SU-DHL-6 (cell line): ENCODE measurements at regions not wholly inside any gene's neighbourhood (a gene's known extent, or its start where the extent isn't known, plus 50 kb on each side); places are given as distances from the start of the nearest gene placed in this dataset.

ENCODE experiments used
- H2AFZ ChIP-seq: fragments of 200-600 bp; sonication (generic); 2 replicates; pipeline ENCODE4 v1.6.1; 2014; ENCODE audit warnings: low read depth, mild to moderate bottlenecking, moderate library complexity, mixed read lengths, antibody characterized with exemption, low read length; ENCODE audit not compliant: severe bottlenecking
- H3F3A ChIP-seq: fragments of 200-600 bp; shearing (Covaris generic); 2 replicates; pipeline ENCODE4 v1.6.0; 2016; ENCODE audit warnings: antibody characterized with exemption, mild to moderate bottlenecking; ENCODE audit not compliant: insufficient read depth
- H3K27ac ChIP-seq: fragments of 200-600 bp; sonication (generic); 2 replicates; pipeline ENCODE4 v1.5.1; 2016; ENCODE audit warnings: low read depth, mild to moderate bottlenecking, low read length, moderate library complexity, mixed read lengths
- H3K27me3 ChIP-seq: fragments of 200-600 bp; sonication (generic), shearing (Covaris generic); 2 replicates; pipeline ENCODE4 v1.6.0; 2014; ENCODE audit warnings: mild to moderate bottlenecking, low read length
- H3K36me3 ChIP-seq: fragments of 200-600 bp; sonication (generic); 2 replicates; pipeline ENCODE4 v1.6.1; 2014; ENCODE audit warnings: mild to moderate bottlenecking, low read length, mixed read lengths
- H3K4me2 ChIP-seq: fragments of 300-600, 200-600 bp; shearing (Covaris generic), sonication (generic); 2 replicates; pipeline ENCODE4 v1.6.0; 2014; ENCODE audit warnings: low read length, low read depth, mild to moderate bottlenecking; ENCODE audit not compliant: poor library complexity, severe bottlenecking
- H3K4me3 ChIP-seq: fragments of 200-600 bp; sonication (generic); 2 replicates; pipeline ENCODE4 v1.5.1; 2014; ENCODE audit warnings: antibody characterized with exemption, low read length, mild to moderate bottlenecking, mixed read lengths; ENCODE audit not compliant: insufficient read depth, poor library complexity, severe bottlenecking
- H3K79me2 ChIP-seq: fragments of 200-600 bp; sonication (generic); 2 replicates; pipeline ENCODE4 v1.6.1; 2014; ENCODE audit warnings: mild to moderate bottlenecking, low read length, moderate library complexity; ENCODE audit not compliant: insufficient read depth
- H3K9ac ChIP-seq: fragments of 200-600 bp; sonication (generic); 2 replicates; pipeline ENCODE4 v1.7.0; 2014; ENCODE audit warnings: mild to moderate bottlenecking, low read length
- H3K9me2 ChIP-seq: fragments of 200-600 bp; sonication (generic); replicated peaks from 2 replicates; pipeline ENCODE4 v1.6.1; 2014; ENCODE audit warnings: low read length; ENCODE audit not compliant: insufficient read depth
- H3K9me3 ChIP-seq: fragments of 200-600 bp; sonication (generic); 2 replicates; pipeline ENCODE4 v1.6.1; 2014; ENCODE audit warnings: low read length, mixed read lengths; ENCODE audit not compliant: insufficient read depth
- H4K20me1 ChIP-seq: fragments of 200-600 bp; sonication (generic); 2 replicates; pipeline ENCODE4 v1.6.1; 2014; ENCODE audit warnings: low read depth, mild to moderate bottlenecking, antibody characterized with exemption, low read length, moderate library complexity, mixed read lengths
- EZH2phosphoT487 ChIP-seq: fragments of 200-600 bp; sonication (generic), shearing (Covaris generic); conservative IDR thresholded peaks from 2 replicates; pipeline ENCODE4 v1.6.1; 2018; ENCODE audit warnings: mild to moderate bottlenecking, antibody characterized with exemption, low read length, moderate library complexity, mixed read lengths
- TF ChIP-seq, protein P1 (sequence below): fragments of 200-600 bp; sonication (generic); IDR thresholded peaks from one replicate; pipeline ENCODE4 v1.5.1; 2017; ENCODE audit warnings: antibody characterized with exemption, mild to moderate bottlenecking, low read length, moderate library complexity; ENCODE audit not compliant: insufficient read depth, poor library complexity, severe bottlenecking

DNA sequence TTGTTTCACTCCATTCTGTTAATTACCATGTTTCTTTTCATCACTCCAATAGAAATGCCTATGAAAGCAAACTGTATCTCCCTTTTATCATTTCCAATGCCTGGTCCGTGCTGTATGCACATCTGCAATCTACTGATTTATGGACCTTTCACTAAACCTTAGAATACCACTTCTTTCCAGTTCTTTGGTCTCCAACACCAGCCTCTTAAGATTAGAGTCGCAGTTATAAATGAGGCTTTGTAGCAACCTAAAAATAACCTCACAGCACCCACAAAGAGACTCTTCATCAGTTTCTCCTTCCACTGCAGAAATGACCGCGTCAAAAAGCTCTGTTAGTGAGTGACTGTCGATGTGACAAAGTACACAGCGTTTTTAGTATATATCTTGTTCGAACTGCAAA lies 282.6 kb downstream of the ADGRA3 start:
- H3K4me3 ChIP-seq = no peak overlapping the region
- no peak overlapping the region for H2AFZ ChIP-seq
- no peaks in the 10 kb centered on the region for H3F3A ChIP-seq
- H3K4me2 ChIP-seq = no peak overlapping the region
- H3K36me3 ChIP-seq = no peaks in the 10 kb centered on the region
- TF ChIP-seq EZH2phosphoT487 = no peak
- no peaks in the 10 kb centered on the region for H3K27me3 ChIP-seq
- H3K9ac ChIP-seq = no peak overlapping the region
- H3K27ac ChIP-seq = no peak overlapping the region
- no peaks in the 10 kb centered on the region for H3K9me3 ChIP-seq
- no peaks in the 10 kb centered on the region for H3K9me2 ChIP-seq
- no peaks in the 10 kb centered on the region for H3K79me2 ChIP-seq
- H4K20me1 ChIP-seq = no peaks in the 10 kb centered on the region

- Histone ChIP-seq H3K9ac (no peak overlapping the region), H3K27me3 (no peaks in the 10 kb centered on the region), H2AFZ (no peak overlapping the region), H3K4me3 (no peak overlapping the region), H3K4me2 (no peak overlapping the region), H3F3A (no peaks in the 10 kb centered on the region), H3K36me3 (no peaks in the 10 kb centered on the region), H4K20me1 (no peaks in the 10 kb centered on the region), H3K79me2 (no peaks in the 10 kb centered on the region), H3K9me2 (no peaks in the 10 kb centered on the region), H3K9me3 (no peaks in the 10 kb centered on the region), H3K27ac (no peak overlapping the region)
- no peak for TF ChIP-seq EZH2phosphoT487
- TF ChIP-seq, protein P1, sequence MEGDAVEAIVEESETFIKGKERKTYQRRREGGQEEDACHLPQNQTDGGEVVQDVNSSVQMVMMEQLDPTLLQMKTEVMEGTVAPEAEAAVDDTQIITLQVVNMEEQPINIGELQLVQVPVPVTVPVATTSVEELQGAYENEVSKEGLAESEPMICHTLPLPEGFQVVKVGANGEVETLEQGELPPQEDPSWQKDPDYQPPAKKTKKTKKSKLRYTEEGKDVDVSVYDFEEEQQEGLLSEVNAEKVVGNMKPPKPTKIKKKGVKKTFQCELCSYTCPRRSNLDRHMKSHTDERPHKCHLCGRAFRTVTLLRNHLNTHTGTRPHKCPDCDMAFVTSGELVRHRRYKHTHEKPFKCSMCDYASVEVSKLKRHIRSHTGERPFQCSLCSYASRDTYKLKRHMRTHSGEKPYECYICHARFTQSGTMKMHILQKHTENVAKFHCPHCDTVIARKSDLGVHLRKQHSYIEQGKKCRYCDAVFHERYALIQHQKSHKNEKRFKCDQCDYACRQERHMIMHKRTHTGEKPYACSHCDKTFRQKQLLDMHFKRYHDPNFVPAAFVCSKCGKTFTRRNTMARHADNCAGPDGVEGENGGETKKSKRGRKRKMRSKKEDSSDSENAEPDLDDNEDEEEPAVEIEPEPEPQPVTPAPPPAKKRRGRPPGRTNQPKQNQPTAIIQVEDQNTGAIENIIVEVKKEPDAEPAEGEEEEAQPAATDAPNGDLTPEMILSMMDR = no peak
These were observed 272.4 kb upstream of the KCNIP4 start for GRCh38 chr4:22220965-22221364.

- H3K4me3 ChIP-seq = no peak overlapping the region
- H2AFZ ChIP-seq = no peak overlapping the region
- no peak overlapping the region for H3K4me2 ChIP-seq
- H3K9me2 ChIP-seq = no peaks in the 10 kb centered on the region
- no peaks in the 10 kb centered on the region for H3K36me3 ChIP-seq
- H4K20me1 ChIP-seq = no peaks in the 10 kb centered on the region
- no peak overlapping the region for H3K9ac ChIP-seq
- no peak for TF ChIP-seq EZH2phosphoT487
- TF ChIP-seq, protein P1 = no peak
- H3K79me2 ChIP-seq = no peaks in the 10 kb centered on the region
- H3F3A ChIP-seq = no peaks in the 10 kb centered on the region
- no peaks in the 10 kb centered on the region for H3K9me3 ChIP-seq
- no peaks in the 10 kb centered on the region for H3K27me3 ChIP-seq
- H3K27ac ChIP-seq = no peak overlapping the region
These were observed 268.9 kb upstream of the KCNIP4 start for GRCh38 chr4:22217480-22217879.

GRCh38 chr4:22216278-22216677 lies 267.7 kb upstream of the KCNIP4 start:
- Histone ChIP-seq H2AFZ (no peak overlapping the region), H3K9me3 (no peaks in the 10 kb centered on the region), H4K20me1 (no peaks in the 10 kb centered on the region), H3K79me2 (no peaks in the 10 kb centered on the region), H3F3A (no peaks in the 10 kb centered on the region), H3K27ac (no peak overlapping the region), H3K9ac (no peak overlapping the region), H3K36me3 (no peaks in the 10 kb centered on the region), H3K4me3 (no peak overlapping the region), H3K27me3 (no peaks in the 10 kb centered on the region), H3K9me2 (no peaks in the 10 kb centered on the region), H3K4me2 (no peak overlapping the region)
- TF ChIP-seq, protein P1 = no peak
- TF ChIP-seq EZH2phosphoT487 = no peak
